ENCODE measurements at regions not wholly inside any gene's neighbourhood (a gene's known extent, or its start where the extent isn't known, plus 50 kb on each side); places are given as distances from the start of the nearest gene placed in this dataset.
"Not testable (repeated sequence)": the region's sequence is repeated elsewhere in the genome, so short reads cannot be mapped to it uniquely, and the experiment has no call there.

DNA sequence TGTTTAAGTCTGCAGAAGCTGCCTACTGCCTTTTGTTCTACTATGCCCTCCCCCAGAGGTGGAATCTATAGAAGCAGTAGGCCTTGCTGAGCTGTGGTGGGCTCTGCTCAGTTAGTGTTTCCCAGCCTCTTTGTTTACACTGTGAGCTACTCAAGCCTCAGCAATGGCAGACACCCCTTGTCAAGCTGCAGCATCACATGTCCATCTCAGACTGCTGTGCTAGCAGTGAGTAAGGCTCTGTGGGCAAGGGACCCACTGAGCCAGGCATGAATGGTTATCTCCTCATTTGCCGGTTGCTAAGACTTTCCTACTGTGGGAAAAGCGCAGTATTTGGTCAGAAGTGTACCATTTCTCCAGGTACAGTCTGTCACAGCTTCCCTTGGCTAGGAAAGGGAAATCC, 167.4 kb upstream of the IGFBP3 start:
- DNase-seq, result not testable (repeated sequence)

DNA sequence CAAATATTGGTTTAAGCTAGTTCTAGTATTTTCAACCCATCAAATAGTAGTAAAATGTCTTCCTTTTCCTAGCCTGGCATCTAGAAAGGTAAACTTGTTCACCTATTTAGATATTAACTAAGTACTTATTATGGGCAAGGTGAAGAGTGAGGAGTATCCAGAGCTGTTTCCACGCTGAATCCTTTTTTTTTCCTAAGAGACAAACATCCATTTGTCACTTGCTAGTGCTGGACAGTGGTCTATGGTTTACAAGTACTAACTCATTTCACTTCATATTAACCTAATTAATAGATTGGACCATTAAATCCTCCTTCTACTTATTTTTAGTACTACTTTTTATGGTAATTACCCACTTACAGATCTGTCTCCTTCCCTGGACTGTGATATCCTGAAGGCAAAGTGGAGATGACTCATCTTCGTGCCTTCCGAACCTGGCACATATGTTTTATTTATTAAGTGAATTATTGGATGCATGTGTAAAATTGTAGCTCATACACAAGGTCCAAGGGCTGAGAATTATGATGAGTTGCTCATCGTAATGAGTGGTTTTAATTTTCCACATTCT, 159.6 kb upstream of the IGFBP3 start:
- no peak for DNase-seq

DNA sequence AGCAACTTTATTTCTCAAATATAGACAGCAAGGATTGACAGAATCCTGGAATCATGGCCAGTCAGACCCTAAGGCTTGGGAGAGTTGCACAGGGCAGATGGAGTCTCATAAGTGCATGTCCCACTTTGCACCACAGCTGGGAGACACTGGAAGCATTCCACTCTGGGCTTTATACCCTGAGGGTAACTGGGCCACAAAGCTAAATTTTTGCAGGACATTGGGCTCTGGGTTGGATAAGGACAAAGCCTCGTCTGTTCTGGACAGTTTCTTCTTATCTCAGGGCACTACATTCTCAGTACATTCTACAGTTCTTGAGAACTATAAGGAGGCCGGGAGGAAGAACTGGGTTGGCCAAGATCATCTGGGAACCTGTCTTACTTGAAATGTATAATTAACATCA, 158.3 kb upstream of the IGFBP3 start:
- DNase-seq, result no peak

DNA sequence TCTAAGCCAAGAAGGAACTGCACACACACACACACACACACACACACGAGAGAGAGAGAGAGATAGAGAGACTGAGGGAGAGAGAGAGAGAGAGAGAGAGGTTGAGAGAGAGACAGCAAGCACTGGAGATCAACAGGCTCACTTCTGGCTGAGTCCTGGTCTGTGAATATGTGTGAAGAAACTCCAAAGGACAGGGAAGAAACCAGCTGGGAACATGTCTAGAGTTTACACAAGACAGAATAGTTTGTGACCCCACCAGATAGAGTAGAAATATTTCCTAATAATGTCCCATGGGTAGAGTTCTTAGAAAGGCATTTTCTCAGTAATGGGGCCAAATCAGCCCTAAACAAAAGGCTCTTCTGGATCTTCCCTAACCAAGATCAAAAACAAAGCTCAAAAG, 155.5 kb upstream of the IGFBP3 start:
- no peak for DNase-seq

DNA sequence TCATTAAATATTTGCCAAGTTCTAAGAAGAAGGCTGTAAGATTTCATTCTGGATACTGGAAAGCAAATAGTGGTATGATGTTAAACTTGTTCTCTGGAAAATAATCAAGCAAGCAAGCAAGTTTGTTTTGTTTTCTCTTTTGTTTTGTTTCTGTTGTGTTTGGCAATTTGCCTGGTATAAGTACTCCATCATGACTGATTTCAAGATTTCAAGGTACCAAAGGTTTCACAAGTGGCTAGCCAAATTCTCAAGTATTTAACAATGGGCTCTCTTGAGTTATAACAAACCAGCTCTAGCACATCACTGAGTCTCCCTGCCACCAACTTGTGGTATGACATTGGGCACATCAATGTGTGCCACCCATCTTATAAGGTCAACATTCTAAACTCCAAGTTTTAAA, 151.7 kb upstream of the IGFBP3 start:
- DNase-seq, result no peak

DNA sequence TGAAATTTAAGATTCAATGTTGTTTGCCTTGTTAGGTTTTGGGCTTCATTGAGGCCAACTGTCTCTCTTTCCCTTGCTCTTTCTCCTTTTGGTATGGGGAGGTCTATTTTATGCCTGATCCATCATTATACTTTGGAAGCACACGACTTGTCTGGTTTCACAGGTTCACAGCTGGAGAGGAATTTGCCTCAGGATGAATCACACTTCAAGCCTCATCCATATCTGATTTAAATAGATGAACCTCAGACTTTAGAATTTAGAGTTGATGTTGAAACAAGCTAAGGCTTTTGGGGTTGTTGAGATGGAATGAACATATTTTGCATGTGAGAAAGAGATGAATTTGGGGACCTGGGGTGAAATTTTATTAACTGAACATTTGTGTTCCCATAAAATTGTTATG, 150.5 kb upstream of the IGFBP3 start:
- no peak for DNase-seq

DNA sequence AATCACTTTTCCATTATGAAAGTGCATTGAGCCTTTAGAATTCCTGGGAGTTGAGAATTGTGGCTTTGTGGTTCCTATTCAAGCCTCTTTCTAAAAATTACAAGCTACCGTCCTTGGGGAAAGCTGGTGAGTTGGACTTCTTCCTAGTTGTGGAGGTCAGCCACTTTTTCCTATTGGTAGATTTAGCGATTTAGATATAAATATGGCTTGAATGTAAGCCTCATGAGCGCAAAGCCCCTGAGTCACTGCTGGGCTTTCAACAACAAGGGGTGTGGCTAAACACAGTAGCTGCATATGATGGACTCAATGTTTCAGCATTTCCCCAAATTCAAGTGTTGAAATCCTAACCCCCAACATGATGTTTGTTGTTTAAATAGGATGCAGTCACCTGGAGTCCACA, 150.0 kb upstream of the IGFBP3 start:
- no peak for DNase-seq

DNA sequence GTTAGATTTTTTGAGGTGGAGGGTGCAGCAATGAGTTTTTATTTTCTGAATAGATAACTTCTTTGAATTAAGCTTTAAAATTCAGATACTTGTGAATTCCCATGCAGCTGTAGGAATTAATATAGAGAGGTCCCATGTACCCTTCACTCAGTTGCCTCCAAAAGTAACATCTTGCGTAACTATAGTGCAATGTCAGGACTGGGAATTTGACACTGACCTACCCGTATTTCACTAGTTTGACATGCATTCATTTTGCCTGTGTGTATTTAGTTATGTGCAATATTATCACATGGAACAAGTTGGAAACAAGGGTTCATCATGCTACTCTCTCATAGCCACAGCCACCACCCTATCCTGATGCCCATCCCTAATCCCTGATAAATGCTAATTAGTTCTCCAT, 147.1 kb upstream of the IGFBP3 start:
- no peak for DNase-seq

DNA sequence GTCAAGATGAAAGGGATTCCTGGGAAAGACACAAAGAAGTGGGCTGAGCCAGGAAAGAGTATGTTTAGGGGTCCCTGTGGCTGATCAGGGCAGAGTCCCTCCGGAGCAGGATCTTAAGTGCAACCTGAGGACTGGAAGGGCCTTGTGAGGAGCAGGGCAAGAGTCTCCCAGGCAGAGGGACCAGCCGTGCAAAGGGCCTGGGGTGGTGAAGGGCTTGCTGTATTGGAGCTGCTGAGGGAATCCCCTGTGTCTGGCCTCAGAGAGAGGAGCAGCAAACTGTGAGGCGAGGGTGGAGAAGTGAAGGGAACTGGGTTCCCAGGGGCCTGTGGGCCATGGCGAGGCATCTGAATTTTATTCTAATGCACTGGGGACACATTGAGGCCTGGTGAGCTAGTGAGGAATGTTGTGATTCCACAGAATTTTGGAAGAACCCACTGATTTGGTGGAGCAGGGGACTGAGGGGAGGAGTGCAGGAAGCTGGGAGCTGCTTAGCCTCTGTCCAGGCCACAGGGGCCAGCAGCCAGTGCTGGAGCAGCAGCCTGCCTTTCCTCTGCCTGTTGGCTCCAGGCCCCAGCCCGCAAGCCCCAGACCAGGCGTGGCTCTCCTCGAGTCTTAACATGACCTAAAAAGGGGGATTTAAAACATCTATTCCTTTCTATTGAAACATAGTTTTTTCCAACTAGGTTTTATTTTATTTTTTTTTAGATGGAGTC, 138.4 kb upstream of the IGFBP3 start:
- no peak for DNase-seq

DNA sequence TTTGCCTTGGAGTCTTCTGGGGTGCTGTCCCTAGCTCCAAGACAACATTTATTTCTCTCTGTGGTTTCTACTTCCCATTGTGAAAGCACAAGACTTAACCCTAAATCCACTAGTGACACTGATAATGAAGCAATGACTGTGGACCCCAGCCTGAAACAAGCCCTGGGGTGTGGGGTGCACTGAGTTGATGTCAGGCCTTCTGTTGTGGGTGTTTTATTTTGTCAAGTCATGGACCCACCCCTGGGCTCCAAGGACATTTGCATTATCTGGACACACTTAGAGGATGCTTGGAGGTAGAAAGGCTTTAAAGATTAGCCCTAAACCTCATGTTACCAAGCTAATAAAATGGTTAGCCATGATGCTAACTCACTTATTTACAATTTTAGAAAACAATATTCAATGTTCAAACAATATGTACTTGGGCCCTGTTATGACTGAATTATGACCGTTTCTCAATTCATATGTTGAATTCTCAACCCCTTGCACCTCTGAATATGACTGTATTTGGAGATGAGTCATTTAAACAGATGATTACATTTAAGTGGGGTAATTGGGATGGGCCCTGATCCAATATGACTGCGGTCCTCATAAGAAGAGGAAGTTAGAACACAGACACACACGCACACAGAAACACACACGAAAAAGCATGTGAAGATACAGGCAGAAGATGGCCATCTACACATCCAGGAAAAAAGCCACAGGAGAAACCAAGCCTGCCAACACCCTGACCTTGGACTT, 137.2 kb upstream of the IGFBP3 start:
- no peak for DNase-seq

DNA sequence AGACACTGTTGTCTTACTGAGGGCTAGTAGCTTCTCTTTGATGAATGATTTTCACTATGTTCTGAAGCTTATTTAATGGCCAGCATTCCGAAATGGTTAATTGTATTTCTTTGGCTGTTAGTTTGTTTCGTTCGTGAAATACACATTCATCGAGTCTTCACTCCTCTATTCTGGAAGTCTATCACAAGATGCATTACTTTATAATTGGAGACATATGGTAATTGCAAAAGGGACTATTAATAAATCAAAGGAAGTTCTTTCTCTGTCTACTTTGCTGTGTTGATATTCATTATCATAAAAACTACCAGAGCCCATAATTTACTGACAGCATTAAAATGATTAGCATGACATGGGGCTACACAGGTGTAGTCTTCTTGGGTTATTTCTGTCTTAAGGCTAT, 133.8 kb upstream of the IGFBP3 start:
- no peak for DNase-seq

DNA sequence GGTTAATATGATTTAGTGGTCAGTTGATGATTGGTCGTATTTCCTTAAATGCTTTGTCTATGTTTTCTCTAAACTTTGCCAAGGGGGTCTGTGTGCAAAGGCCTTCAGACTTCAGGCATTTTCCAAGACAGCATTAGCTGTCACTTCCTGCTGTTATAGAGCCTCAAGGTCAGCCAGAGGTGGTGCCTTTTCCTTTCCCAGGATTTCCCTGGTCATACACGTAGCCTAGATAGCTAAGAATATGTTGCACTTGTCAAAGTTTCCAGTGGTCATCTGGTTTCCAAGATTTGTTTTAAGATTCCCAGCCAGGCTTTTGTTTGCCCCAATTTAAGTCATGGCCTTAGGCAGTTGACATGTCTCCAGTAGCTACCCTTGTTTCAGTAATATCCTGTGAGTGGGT, 133.2 kb upstream of the IGFBP3 start:
- DNase-seq, result no peak

DNA sequence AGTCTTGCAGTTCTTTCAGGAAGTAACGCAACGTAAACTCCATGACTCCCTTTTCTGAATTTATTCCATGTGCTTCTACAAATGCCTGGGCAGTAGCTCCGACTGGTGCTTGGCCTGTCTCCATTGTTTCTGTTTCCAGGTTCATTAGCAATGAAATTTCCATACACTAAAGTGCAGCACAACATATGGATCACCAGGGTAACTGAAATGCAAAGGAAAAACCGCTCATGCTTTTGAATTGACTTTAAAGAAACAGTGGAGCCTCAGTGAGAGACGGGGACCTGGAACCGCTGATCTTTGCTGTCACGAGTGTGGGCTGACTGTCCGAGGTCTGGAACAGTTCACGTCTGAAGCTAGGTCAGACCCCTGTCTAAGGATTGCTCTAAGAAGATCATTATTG, 126.5 kb upstream of the IGFBP3 start:
- DNase-seq, result peak; percentile 12

DNA sequence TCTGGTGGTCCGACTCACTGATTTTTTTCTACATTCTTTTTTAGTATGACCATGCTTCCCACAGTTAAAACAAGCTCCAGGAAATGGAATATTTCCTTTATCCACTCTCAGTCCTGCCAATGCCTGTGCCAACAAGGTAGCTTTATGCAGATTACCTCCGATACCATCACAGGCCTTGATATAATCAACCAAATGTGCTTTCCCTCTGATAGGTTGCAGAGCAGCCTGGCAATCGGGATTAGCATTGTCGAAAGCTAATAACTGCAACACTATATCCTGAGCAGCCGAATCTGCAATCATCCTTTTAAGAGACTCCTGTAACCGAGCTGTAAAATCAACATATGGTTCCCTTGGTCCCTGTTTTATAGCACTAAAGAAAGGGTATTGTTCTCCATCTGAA, 122.3 kb upstream of the IGFBP3 start:
- DNase-seq, result not testable (repeated sequence)

DNA sequence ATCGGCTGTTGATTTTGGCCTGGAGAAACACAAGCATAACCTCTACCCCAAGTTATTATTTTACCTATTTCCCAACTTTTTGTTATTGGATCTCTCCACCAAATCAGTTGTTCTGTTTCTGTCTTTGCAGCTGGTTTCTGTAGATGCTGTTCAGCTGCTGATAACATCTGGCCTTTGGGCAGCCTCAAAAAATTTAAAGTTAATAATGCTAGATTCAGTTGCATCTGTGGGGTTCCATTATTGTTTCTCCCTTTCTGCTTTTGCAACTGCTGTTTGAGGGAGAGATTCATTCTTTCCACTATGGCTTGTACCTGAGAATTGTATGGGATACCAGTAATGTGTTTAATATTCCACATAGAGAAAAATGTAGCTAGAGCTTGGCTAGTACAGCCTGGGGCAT, 118.7 kb upstream of the IGFBP3 start:
- DNase-seq, result not testable (repeated sequence)

DNA sequence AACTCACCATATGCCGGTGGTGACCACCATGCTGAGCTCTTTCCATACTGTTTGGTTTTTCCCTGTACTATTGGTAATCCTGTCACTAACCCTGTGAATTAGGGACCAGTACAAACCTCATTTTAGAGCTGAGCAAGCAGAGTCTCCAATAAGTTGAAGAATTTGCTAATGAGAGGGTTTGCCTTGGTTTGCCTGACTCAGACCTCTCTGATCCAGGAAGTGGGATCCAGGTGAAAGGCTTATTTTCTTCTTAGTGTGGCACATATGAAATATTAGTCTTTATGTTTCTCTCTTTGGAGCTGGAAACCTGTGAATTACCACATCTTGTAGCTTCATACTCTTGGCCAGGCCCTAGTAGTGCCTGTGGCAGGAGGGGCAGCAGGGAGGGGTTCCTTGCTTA, 114.1 kb upstream of the IGFBP3 start:
- no peak for DNase-seq

DNA sequence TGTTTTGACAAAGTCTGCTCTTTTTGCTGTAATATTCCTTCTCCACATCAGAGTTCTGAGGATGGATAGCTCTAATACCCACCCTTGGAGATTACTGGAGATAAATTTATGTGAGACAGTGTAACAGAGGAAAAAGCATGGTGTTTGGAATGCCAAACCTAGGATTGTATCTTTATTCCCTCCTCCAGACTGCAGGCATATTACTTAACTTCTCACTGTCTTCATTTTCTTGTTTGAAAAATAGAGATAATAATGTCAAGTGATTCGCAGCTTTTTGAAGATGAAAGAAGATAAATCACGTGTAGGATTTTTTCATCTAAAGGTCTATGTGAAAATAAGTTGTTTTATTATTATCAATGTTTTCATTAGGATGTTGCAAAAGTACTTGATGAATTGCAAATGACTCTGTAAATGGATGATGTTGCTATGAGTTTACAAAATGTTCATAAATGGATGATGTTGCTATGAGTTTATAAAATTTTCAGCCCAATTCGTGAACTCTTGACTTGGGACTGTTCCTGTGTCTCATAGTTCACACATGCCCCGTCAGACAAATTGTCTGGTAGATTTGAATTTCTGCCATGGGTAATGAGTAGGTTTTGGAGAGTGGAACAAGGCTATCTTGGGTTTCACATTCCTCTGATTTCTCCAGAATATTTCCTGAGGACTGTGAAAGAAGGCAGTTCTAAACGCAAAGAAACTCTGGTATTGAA, 113.1 kb upstream of the IGFBP3 start:
- no peak for DNase-seq

DNA sequence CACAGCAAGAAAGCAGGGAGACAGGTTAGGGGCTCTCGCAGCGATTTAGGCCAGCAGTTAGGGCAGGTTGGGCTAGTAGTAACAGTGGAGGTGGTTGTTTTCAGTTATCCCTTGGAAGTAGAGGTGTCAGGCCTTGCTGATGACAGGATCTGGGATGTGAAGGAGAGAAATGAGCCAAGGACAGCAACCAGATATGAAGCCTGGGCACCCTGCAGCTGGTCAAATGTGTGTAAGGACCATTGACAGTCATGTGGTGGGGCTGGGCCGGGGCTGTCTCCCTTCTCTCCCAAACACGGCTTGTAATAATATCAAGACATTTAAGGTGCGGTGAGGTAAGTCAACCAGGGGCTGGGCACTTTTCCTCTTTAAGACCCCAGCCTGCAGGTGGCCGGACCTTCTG, 112.5 kb upstream of the IGFBP3 start:
- DNase-seq, result no peak

DNA sequence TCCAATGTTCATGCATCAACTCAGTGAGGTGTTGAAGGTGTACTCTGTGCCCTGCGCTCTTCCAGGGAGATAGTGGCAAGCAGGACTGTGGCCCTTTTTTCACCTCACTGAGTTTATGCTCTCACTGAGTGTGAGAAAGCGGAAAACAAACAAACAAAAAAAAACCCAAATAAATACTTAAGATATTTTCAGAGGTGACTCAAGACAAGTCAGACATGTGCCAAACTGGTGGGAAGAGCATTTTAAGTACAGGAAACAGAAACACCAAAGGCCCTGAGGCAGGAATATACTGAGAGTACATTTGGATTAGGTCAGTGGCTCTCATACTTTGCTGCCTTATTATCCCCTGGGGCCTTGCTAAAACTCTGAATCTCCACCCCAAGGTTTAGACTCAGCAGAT, 111.9 kb upstream of the IGFBP3 start:
- no peak for DNase-seq

DNA sequence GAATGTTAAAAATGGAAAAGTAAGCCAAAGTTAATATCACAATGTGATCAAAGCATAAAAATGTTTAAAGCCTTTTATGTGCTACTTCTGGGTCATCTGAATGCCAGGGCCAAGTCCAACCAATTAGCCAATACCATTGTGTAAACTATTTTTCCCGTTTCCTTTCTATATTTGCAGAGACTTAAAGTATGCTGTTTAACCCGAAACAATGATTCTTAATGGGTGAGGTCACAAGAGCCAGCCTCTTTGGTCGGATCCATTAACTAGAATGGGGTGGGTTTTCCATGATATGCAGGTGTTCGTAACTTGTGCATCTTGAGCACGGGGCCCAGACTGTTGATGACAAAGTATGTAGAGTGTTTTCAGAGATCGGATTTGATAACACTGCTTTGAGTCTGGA, 111.3 kb upstream of the IGFBP3 start:
- DNase-seq, result no peak

DNA sequence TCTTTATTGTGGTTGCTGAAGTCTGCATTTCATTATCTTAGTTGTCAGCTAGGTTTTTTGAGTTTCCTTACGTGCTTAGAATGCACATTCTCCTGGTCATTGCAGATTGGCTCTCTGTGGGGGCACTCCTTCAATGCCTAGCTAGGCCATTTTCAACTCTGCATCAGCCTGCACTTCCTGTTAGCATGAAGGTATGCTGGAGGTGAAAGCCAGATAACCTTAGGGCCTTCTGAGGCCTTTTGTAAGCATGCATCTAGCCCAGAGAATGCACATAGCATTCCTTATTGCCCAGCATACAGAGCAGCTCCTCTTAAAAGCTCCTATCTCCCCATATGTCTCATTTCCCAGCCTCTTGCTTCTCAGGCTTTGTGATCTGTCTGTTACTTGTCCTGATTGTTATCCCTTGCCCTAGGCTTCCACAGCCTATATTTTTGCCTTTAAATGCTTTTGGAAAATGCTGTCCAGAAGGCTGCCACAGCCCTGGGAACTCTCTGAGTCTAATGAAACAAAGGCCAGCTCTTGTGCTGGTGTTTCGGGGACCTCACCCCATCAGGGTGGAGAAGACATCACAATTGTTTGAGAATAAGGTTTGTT, 108.1 kb upstream of the IGFBP3 start:
- no peak for DNase-seq

DNA sequence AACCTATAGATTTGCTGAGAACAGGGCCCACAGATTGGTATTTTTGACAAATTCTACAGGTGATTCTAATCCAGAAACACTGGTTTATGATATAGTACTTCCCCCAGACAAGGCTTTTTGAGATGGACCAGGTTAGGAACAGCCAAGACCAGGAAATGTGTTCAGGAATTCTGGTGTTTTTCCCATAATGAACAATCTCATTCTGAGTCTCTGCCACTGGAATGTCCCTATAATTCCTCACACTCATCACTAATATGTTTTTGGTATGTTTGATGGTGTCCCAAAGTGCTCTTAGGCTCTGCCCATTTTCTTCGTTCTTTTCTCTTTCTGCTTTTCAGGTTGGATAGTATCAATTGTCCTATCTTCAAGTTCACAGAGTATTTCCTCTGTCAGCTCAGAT, 107.2 kb upstream of the IGFBP3 start:
- no peak for DNase-seq

DNA sequence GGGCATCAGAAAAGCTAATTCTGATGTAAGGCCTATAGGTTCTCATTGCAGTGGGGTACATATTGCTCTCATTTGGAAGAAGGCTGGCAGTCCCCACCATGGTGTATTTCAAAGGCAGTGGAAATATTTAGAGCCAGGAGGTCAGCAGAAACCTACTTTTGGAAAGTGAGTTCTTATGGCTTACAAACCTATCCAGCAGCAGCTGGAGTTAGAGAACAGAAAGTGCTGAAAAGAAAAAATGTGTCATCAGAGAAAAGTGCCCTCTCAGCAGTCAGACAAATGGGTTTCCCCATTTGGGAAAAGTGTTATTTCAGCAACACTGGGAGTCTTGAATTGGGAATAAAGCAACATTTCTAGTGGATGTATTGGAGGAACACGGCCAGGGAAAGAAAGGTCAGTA, 105.7 kb upstream of the IGFBP3 start:
- DNase-seq, result no peak
